PC-3 (cell line): ENCODE measurements at regions not wholly inside any gene's neighbourhood (a gene's known extent, or its start where the extent isn't known, plus 50 kb on each side); places are given as distances from the start of the nearest gene placed in this dataset.

Experiments used
- ATAC-seq: fragments of 200-7000 bp; cut with Tn5 transposase; 2 replicates; pipeline ENCODE4 v1.9.1; 2020; ENCODE audit warnings: mild to moderate bottlenecking, moderate library complexity
- BruUV-seq: library from RNA; stranded (reverse); fragments of 400-500 nt; replicated peaks from 2 replicates; lab custom pipeline; 2021; lab: Mats Ljungman, UMichigan
- CTCF ChIA-PET: fragments of 300-600 bp; sonication (Branson Sonifier 250); formaldehyde crosslinking; loops from one replicate; lab custom pipeline; 2022; ENCODE audit warnings: antibody characterized with exemption; lab: Charles Lee
- POLR2A ChIA-PET: fragments of 300-600 bp; sonication (Branson Sonifier 250); formaldehyde crosslinking; loops from one replicate; lab custom pipeline; 2022; ENCODE audit warnings: antibody characterized with exemption; ENCODE audit not compliant: unreplicated experiment; lab: Charles Lee
- DNase-seq: peaks from one replicate; pipeline ENCODE4 v3.0.0-alpha.2; 2015
- H2AFZ ChIP-seq: fragments of 300-600 bp; sonication (generic); 2 replicates; pipeline ENCODE4 v1.6.0; 2016; ENCODE audit warnings: antibody characterized with exemption, low read length
- H3F3A ChIP-seq: fragments of 300-600 bp; sonication (generic); one replicate; pipeline ENCODE4 v1.6.0; 2017; ENCODE audit warnings: antibody characterized with exemption, low read length, control low read depth, mild to moderate bottlenecking; ENCODE audit not compliant: unreplicated experiment
- H3K27ac ChIP-seq: fragments of 300-600 bp; sonication (generic); 2 replicates; pipeline ENCODE4 v1.5.1; 2016; ENCODE audit warnings: mild to moderate bottlenecking, low read length
- H3K27me3 ChIP-seq: fragments of 300-600 bp; sonication (generic); 2 replicates; pipeline ENCODE4 v1.6.1; 2016; ENCODE audit warnings: low read length, mixed read lengths
- H3K36me3 ChIP-seq: fragments of 300-600 bp; sonication (generic); 2 replicates; pipeline ENCODE4 v1.6.1; 2016; ENCODE audit warnings: low read depth, mixed run types, low read length, mixed read lengths
- H3K4me1 ChIP-seq: fragments of 300-600 bp; sonication (generic); 2 replicates; pipeline ENCODE4 v1.5.1; 2016; ENCODE audit warnings: low read length; ENCODE audit not compliant: insufficient read depth
- H3K4me2 ChIP-seq: fragments of 300-600 bp; sonication (generic); 2 replicates; pipeline ENCODE4 v1.6.0; 2016; ENCODE audit warnings: low read length
- H3K4me3 ChIP-seq: fragments of 300-600 bp; sonication (generic); 2 replicates; pipeline ENCODE4 v1.5.1; 2016; ENCODE audit warnings: mild to moderate bottlenecking, low read length, mixed read lengths
- H3K79me2 ChIP-seq: fragments of 300-600 bp; sonication (generic); 2 replicates; pipeline ENCODE4 v1.6.1; 2017; ENCODE audit warnings: low read length, mixed read lengths
- H3K9ac ChIP-seq: fragments of 300-600 bp; sonication (generic); 2 replicates; pipeline ENCODE4 v1.6.0; 2016; ENCODE audit warnings: mild to moderate bottlenecking, low read length
- H3K9me2 ChIP-seq: fragments of 300-600 bp; sonication (generic); replicated peaks from 2 replicates; pipeline ENCODE4 v1.6.1; 2016; ENCODE audit warnings: mixed run types, low read length, mixed read lengths
- H3K9me3 ChIP-seq: fragments of 300-600 bp; sonication (generic); 2 replicates; pipeline ENCODE4 v1.6.1; 2016; ENCODE audit warnings: low read length, mixed read lengths
- H4K20me1 ChIP-seq: fragments of 300-600 bp; sonication (generic); 2 replicates; pipeline ENCODE4 v1.6.1; 2016; ENCODE audit warnings: low read length, mixed read lengths
- CTCF ChIP-seq: fragments of 300-600 bp; sonication (generic); conservative IDR thresholded peaks from 2 replicates; pipeline ENCODE4 v1.5.1; 2017; ENCODE audit warnings: antibody characterized with exemption, low read depth, mild to moderate bottlenecking, low read length
- EZH2 ChIP-seq: fragments of 300-600 bp; sonication (generic); IDR thresholded peaks from one replicate; pipeline ENCODE4 v1.6.1; 2017; ENCODE audit warnings: antibody characterized with exemption, mild to moderate bottlenecking, low read length; ENCODE audit not compliant: unreplicated experiment
- EZH2phosphoT487 ChIP-seq: fragments of 300-600 bp; sonication (generic); IDR thresholded peaks from 2 replicates; pipeline ENCODE4 v1.6.1; 2018; ENCODE audit warnings: mild to moderate bottlenecking, antibody characterized with exemption, low read length, borderline replicate concordance
- intact Hi-C: fragments of 100-400 bp; cut with micrococcal nuclease; formaldehyde crosslinking; loops from 2 replicates; pipeline ENCODE4 v1.9.0; 2023

- TF ChIP-seq EZH2phosphoT487 (no peak), EZH2 (no peak), CTCF (no peak)
- Histone ChIP-seq H3K4me1 (no peaks in the 10 kb centered on the region), H3F3A (no peaks in the 10 kb centered on the region), H3K9me2 (no peaks in the 10 kb centered on the region), H3K36me3 (no peaks in the 10 kb centered on the region), H3K9me3 (no peaks in the 10 kb centered on the region), H3K4me2 (no peak overlapping the region), H3K4me3 (no peak overlapping the region), H3K9ac (no peak overlapping the region), H3K79me2 (no peaks in the 10 kb centered on the region), H3K27ac (no peak overlapping the region), H4K20me1 (no peaks in the 10 kb centered on the region), H2AFZ (no peak overlapping the region), H3K27me3 (no peaks in the 10 kb centered on the region)
- POLR2A ChIA-PET = no interaction called here
- CTCF ChIA-PET = no interaction called here
- no peak for DNase-seq
- intact Hi-C loops = no loop called here
- BruUV-seq = no TSS peak
- ATAC-seq = no peak
Measured at GRCh38 chr11:23679041-23679440, 817.8 kb upstream of the LUZP2 start.

GRCh38 chr11:23679981-23680380 is 816.9 kb upstream of the LUZP2 start:
- no peak overlapping the region for H3K4me3 ChIP-seq
- H3K4me1 ChIP-seq = no peaks in the 10 kb centered on the region
- no peaks in the 10 kb centered on the region for H4K20me1 ChIP-seq
- no peak overlapping the region for H3K27ac ChIP-seq
- no peak for ATAC-seq
- no peaks in the 10 kb centered on the region for H3K36me3 ChIP-seq
- BruUV-seq = no TSS peak
- POLR2A ChIA-PET = no interaction called here
- DNase-seq = no peak
- no peak overlapping the region for H3K4me2 ChIP-seq
- H3K9me3 ChIP-seq = no peaks in the 10 kb centered on the region
- H3K9ac ChIP-seq = no peak overlapping the region
- H3K27me3 ChIP-seq = no peaks in the 10 kb centered on the region
- no peaks in the 10 kb centered on the region for H3K79me2 ChIP-seq
- H2AFZ ChIP-seq = no peak overlapping the region
- H3F3A ChIP-seq = no peaks in the 10 kb centered on the region
- no peaks in the 10 kb centered on the region for H3K9me2 ChIP-seq
- intact Hi-C loops = no loop called here
- CTCF ChIA-PET = no interaction called here
- no peak for TF ChIP-seq EZH2
- TF ChIP-seq CTCF = no peak
- TF ChIP-seq EZH2phosphoT487 = no peak

GRCh38 chr11:23680488-23681230 is 816.2 kb upstream of the LUZP2 start:
- TF ChIP-seq EZH2 (no peak), CTCF (no peak), EZH2phosphoT487 (no peak)
- POLR2A ChIA-PET = no interaction called here
- no TSS peak for BruUV-seq

More at GRCh38 chr11:23680488-23681230, 816.2 kb upstream of the LUZP2 start:
- Histone ChIP-seq H3K79me2 (no peaks in the 10 kb centered on the region), H3K9me2 (no peaks in the 10 kb centered on the region), H4K20me1 (no peaks in the 10 kb centered on the region), H2AFZ (no peak overlapping the region), H3K9me3 (no peaks in the 10 kb centered on the region), H3K4me3 (no peak overlapping the region), H3K36me3 (no peaks in the 10 kb centered on the region), H3K4me2 (no peak overlapping the region), H3F3A (no peaks in the 10 kb centered on the region), H3K4me1 (no peaks in the 10 kb centered on the region), H3K9ac (no peak overlapping the region), H3K27ac (no peak overlapping the region), H3K27me3 (no peaks in the 10 kb centered on the region)
- DNase-seq (no peak), ATAC-seq (no peak)
- CTCF ChIA-PET = interaction anchor here (0.6 kb wide), 1 partner anchor 420 kb away, joined by 3 read pairs; no protein-coding TSS in a partner anchor
- intact Hi-C loops = no loop called here
